Astrocyte of the cerebellum (primary cell): ENCODE measurements at regions not wholly inside any gene's neighbourhood (a gene's known extent, or its start where the extent isn't known, plus 50 kb on each side); places are given as distances from the start of the nearest gene placed in this dataset.

Experiments used
- DNase-seq: peaks from one replicate; pipeline ENCODE4 v3.0.0-alpha.2; 2011; ENCODE audit warnings: low read depth
- H3K4me3 ChIP-seq: 2 replicates; pipeline ENCODE4 v1.5.1; 2011; ENCODE audit warnings: mild to moderate bottlenecking, low read depth, low read length, moderate library complexity
- in situ Hi-C: cut with HindIII; loops from 2 replicates; pipeline ENCODE4 v1.10.0; 2017; ENCODE audit warnings: low sequenced_read_pairs
- TF ChIP-seq, protein P1 (sequence below): IDR thresholded peaks from 2 replicates; pipeline ENCODE4 v1.5.1; 2012; ENCODE audit warnings: low read length, low read depth, moderate library complexity, mild to moderate bottlenecking; ENCODE audit errors: missing control alignments

DNA sequence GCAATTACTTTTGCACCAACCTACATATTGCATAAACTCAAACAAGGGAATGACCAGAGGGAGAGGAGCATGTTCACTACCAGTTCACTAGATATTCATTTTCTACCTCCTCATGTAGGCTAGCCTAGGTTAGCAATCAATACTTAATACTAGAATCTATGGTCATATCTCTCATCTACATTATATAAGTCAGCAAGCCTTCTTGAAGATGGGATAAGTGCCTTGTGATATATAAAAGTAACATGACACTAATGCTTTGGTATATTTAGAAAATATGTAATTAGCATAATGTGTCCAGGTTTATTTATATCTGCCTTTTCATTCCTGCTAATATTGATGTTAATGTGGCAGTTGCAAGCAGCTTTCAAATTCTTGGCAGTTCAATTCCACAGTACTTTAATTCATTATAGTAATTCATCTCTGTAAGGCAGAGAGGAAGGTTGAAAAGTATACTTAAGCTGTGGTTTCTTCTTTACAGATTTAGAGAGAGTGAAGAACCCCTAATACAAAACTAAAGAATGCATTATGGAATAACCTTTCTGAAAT, 1613.2 kb upstream of the ACO1 start:
- DNase-seq, result no peak
- H3K4me3 ChIP-seq, result no peak overlapping the region
- in situ Hi-C loops, result no loop called here
- TF ChIP-seq, protein P1, sequence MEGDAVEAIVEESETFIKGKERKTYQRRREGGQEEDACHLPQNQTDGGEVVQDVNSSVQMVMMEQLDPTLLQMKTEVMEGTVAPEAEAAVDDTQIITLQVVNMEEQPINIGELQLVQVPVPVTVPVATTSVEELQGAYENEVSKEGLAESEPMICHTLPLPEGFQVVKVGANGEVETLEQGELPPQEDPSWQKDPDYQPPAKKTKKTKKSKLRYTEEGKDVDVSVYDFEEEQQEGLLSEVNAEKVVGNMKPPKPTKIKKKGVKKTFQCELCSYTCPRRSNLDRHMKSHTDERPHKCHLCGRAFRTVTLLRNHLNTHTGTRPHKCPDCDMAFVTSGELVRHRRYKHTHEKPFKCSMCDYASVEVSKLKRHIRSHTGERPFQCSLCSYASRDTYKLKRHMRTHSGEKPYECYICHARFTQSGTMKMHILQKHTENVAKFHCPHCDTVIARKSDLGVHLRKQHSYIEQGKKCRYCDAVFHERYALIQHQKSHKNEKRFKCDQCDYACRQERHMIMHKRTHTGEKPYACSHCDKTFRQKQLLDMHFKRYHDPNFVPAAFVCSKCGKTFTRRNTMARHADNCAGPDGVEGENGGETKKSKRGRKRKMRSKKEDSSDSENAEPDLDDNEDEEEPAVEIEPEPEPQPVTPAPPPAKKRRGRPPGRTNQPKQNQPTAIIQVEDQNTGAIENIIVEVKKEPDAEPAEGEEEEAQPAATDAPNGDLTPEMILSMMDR, result no peak

DNA sequence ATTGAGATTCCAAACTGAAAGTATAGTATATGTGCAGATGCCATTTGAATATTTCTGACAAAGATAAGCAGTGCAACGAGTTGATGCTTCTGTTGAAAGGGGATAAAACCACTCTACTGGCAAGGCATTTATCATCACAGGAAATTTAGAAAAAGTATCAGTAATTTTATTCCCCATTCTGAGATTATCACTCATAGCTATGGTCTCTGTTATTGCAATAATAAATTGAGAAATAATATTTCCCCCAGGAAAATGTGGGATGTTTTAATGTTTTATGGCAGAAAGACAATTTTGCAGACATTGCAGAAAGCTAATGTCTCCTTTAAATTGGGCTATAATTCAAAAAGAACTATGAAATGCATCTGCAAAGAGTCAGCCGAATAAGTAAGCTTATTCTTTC, 1612.7 kb upstream of the ACO1 start:
- no peak overlapping the region for H3K4me3 ChIP-seq
- in situ Hi-C loops, result no loop called here
- DNase-seq, result no peak
- TF ChIP-seq, protein P1, result no peak

DNA sequence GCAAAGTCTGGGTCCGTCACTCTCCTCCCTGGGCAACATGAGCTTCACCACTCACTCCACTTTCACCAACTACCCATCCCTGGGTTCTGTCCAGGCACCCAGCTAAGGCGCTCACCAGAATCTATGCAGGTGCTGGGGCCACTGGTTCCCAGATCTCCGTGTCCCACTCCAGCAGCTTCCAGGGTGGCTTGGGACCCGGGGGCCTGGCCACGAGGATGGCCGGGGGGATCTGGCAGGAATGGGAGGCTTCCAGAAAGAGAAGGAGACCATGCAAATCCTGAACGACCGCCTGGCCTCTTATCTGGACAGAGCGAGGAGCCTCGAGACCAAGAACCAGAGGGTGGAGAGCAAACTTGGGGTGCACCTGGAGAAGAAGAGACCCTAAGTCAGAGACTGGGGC, 1611.0 kb upstream of the ACO1 start:
- in situ Hi-C loops, result no loop called here
- TF ChIP-seq, protein P1, result no peak
- no peak for DNase-seq
- H3K4me3 ChIP-seq, result no peak overlapping the region

DNA sequence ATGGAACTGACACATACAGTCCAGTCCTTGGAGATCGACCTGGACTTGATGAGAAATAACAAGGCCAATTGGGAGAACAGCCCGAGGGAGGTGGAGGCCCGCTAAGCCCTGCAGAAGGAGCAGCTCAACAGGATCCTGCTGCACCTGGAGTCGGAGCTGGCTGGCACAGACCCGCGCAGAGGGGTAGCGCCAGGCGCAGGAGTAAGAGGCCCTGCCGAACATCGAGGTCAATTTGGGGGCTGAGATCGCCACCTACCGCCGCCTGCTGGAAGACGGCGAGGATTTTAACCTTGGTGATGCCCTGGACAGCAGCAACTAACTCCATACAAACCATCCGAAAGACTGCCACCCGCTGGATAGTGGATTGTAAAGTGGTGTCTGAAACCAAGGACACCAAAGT, 1610.1 kb upstream of the ACO1 start:
- TF ChIP-seq, protein P1, result no peak
- in situ Hi-C loops, result no loop called here
- no peak for DNase-seq
- no peak overlapping the region for H3K4me3 ChIP-seq

DNA sequence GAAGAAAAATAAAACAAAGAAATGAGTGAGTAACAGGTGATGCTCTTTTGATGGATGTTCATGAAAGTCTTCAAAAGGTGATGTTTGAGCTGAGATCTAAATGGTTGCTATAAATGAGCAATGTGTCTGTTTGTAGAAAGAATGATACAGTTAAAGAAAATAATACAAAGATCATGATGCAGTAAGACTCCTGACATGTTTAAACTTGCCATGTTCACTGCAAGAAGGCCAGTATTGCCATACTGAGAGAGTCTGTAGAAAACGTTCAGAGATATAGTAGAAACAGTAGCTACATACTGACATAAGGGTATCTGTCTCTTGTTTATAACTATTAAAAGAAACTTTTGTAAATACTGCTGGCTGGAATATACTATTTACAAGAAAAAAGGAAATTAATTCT, 1609.2 kb upstream of the ACO1 start:
- TF ChIP-seq, protein P1, result no peak
- no peak for DNase-seq
- no peak overlapping the region for H3K4me3 ChIP-seq
- in situ Hi-C loops, result no loop called here

DNA sequence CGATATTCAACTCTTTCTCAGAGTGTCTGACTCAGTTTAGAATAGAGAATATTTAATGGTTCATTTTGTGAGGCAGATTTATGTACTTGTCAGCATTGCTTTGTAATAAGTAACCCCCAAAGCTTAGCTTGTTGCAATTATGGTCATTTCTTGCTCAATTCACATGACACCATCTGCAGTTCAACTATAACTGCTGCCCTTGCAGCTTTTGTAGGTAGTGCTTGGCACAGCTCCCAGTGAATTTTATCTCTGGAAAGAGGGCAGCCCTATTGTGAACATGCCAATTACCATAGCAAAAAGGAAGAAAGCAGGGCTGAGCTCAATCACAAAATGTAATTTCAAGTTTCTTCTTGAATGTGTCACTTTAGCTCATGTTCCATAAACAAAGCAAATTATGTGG, 1587.7 kb upstream of the ACO1 start:
- no peak overlapping the region for H3K4me3 ChIP-seq
- TF ChIP-seq, protein P1, result no peak
- in situ Hi-C loops, result no loop called here
- DNase-seq, result no peak
